Vagina (tissue), 2 donors: ENCODE measurements at regions not wholly inside any gene's neighbourhood (a gene's known extent, or its start where the extent isn't known, plus 50 kb on each side); places are given as distances from the start of the nearest gene placed in this dataset.

Experiments used
- POLR2A ChIP-seq, 2 donors: fragments of 450-650 bp; IDR thresholded peaks; one replicate each; pipeline ENCODE4 v1.6.1; 2017; ENCODE audit warnings: antibody characterized with exemption in 2 of 2, mild to moderate bottlenecking in 2 of 2, moderate library complexity in 2 of 2
- POLR2AphosphoS5 ChIP-seq, 2 donors: sonication (generic); formaldehyde crosslinking; IDR thresholded peaks; one replicate each; pipeline ENCODE4 v1.9.0; 2017; ENCODE audit warnings: antibody characterized with exemption in 2 of 2, mild to moderate bottlenecking in 2 of 2, low read depth in 1 of 2; ENCODE audit not compliant: insufficient read depth in 1 of 2
- TF ChIP-seq, protein P1 (sequence below), 3 experiments: fragments of 450-650 bp in 2 of 3; fragments of 200-600 bp in 1 of 3; sonication (generic) in 1 of 3; IDR thresholded peaks; one replicate each; pipeline ENCODE4 v1.5.1; 2017 to 2019; ENCODE audit warnings: antibody characterized with exemption in 3 of 3, mild to moderate bottlenecking in 2 of 3, moderate library complexity in 2 of 3

DNA sequence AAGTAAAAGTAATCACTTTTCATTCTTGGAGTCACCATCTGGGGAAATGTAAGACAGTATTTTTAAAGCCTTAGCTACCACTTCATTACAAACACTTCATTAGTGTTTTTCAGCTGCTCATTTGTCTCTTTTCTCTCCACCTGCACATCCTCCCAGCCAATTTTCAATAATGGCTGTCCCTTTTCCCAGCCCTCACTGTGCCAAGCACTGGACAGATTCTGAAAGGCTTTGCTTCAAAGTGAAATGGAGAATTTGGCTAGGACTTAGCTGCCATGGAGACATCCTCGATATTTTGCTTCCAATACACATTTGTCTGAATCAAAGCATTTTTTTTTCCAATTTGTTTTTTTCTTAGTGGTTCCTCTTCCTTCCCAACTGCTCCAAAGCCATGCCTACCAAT, 272.4 kb upstream of the NRXN1 start:
- TF ChIP-seq POLR2A (IDR thresholded peaks at IDR 0.05) = no peak
- TF ChIP-seq, protein P1, sequence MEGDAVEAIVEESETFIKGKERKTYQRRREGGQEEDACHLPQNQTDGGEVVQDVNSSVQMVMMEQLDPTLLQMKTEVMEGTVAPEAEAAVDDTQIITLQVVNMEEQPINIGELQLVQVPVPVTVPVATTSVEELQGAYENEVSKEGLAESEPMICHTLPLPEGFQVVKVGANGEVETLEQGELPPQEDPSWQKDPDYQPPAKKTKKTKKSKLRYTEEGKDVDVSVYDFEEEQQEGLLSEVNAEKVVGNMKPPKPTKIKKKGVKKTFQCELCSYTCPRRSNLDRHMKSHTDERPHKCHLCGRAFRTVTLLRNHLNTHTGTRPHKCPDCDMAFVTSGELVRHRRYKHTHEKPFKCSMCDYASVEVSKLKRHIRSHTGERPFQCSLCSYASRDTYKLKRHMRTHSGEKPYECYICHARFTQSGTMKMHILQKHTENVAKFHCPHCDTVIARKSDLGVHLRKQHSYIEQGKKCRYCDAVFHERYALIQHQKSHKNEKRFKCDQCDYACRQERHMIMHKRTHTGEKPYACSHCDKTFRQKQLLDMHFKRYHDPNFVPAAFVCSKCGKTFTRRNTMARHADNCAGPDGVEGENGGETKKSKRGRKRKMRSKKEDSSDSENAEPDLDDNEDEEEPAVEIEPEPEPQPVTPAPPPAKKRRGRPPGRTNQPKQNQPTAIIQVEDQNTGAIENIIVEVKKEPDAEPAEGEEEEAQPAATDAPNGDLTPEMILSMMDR (IDR thresholded peaks at IDR 0.05) = no peak
- TF ChIP-seq POLR2AphosphoS5 (IDR thresholded peaks at IDR 0.05; ENCODE audit: insufficient read depth in 1 of 2, low read depth in 1 of 2) = no peak
